Lung (tissue), 11 donors: ENCODE measurements at regions not wholly inside any gene's neighbourhood (a gene's known extent, or its start where the extent isn't known, plus 50 kb on each side); places are given as distances from the start of the nearest gene placed in this dataset.
A peak's percentile ranks its signal among the peaks of the same experiment; 100 is the strongest.

Source experiments
- ATAC-seq: fragments of 200-7000 bp; cut with Tn5 transposase; one replicate; pipeline ENCODE4 v1.9.1; 2020; ENCODE audit warnings: moderate number of reproducible peaks; ENCODE audit not compliant: insufficient read depth, low FRiP score
- DNase-seq, 3 donors: peaks; one replicate each; pipeline ENCODE4 v3.0.0-alpha.2; 2013 to 2017
- H3K27ac ChIP-seq, 2 donors: one replicate each; pipeline ENCODE4 v1.5.1; 2013; ENCODE audit warnings: mild to moderate bottlenecking in 2 of 2, moderate library complexity in 2 of 2, control low read depth in 1 of 2, inconsistent platforms in 1 of 2, low read depth in 1 of 2, low read length in 1 of 2
- H3K27me3 ChIP-seq, 3 donors: one replicate each; pipeline ENCODE4 v1.5.1; 2013; ENCODE audit warnings: low read length in 2 of 3; ENCODE audit not compliant: control insufficient read depth in 3 of 3, insufficient read depth in 3 of 3
- H3K36me3 ChIP-seq, 4 donors: one replicate each; pipeline ENCODE4 v1.5.1; 2013; ENCODE audit warnings: low read length in 4 of 4, mild to moderate bottlenecking in 1 of 4, moderate library complexity in 1 of 4; ENCODE audit not compliant: control insufficient read depth in 4 of 4, insufficient read depth in 4 of 4
- H3K4me1 ChIP-seq, 5 donors: one replicate each; pipeline ENCODE4 v1.5.1; 2013; ENCODE audit warnings: low read length in 5 of 5, mild to moderate bottlenecking in 2 of 5, moderate library complexity in 1 of 5; ENCODE audit not compliant: control insufficient read depth in 5 of 5, insufficient read depth in 5 of 5
- H3K4me3 ChIP-seq: one replicate; pipeline ENCODE4 v1.5.1; 2013; ENCODE audit warnings: mild to moderate bottlenecking, control low read depth, moderate library complexity
- H3K9ac ChIP-seq, 2 donors: one replicate each; pipeline ENCODE4 v1.5.1; 2013; ENCODE audit warnings: low read length in 2 of 2, control low read depth in 1 of 2; ENCODE audit not compliant: insufficient read depth in 1 of 2
- H3K9me3 ChIP-seq, 4 donors: one replicate each; pipeline ENCODE4 v1.5.1; 2013; ENCODE audit warnings: low read length in 3 of 4, mild to moderate bottlenecking in 1 of 4, moderate library complexity in 1 of 4; ENCODE audit not compliant: control insufficient read depth in 4 of 4, insufficient read depth in 3 of 4
- CTCF ChIP-seq: IDR thresholded peaks from 2 replicates; pipeline ENCODE4 v1.5.1; 2012; ENCODE audit warnings: mild to moderate bottlenecking; ENCODE audit errors: control extremely low read depth, extremely low read depth
- WGBS, 2 donors: extraction: QIAGEN DNeasy Blood & Tissue Kit; methylation state at CpG; one replicate each; pipeline ENCODE4 v1.1.7; 2013; 5-methylcytosine and 5-hydroxymethylcytosine counted together
- donor health status: control.
- donor health status: control.
- donor health status: Bipolar disorder and iron deficiency.
- donor health status: healthy.
- donor health status: DM: yes; HTN: yes; CAD: no.

DNA sequence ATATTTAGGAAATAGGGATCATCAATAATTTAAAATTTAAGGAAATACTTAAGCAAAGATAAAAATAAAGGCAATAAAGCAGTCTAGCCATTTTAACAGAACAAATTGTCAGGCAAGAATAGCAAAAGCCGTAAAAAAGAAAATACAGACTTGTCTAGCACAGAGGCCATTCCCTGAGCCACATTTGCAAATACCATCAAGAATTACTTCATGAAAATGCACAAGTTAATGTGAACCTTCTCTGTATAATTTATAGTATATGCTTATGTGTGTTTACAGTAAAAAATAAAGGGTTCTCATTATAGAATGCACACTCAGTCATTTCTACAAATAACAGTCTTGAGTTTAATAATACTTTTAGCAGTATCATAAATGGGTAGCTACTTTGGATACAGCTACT lies 505.9 kb upstream of the CPEB2 start:
- Histone ChIP-seq H3K9ac (no peak overlapping the region), H3K4me3 (no peak overlapping the region), H3K36me3 (no peaks in the 10 kb centered on the region), H3K4me1 (no peaks in the 10 kb centered on the region), H3K9me3 (no peaks in the 10 kb centered on the region), H3K27ac (no peak overlapping the region), H3K27me3 (no peaks in the 10 kb centered on the region)
- DNase-seq (no peak), ATAC-seq (no peak)
- no peak for TF ChIP-seq CTCF
- WGBS, 2 donors = 92 to 97% methylated on average over 1 of the region's 1 CpG

DNA sequence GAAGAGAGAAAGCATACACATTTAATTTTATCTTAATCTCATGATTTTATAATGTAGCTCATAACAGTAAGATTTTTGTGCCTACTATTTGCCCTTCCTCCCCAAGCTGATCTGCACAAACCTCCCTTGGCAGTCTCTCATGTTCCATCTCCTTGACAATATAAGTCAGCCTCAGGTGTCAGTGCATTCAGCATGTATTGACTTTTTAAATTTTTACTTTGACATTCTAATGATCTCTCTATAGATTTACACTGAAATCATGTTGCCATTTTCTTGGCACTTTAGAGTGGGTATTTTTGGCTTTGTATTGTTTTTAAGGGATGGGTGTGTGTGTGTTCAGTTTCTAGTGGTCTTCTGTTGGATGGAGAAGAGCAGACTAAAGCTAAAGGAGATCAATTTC lies 505.3 kb upstream of the CPEB2 start:
- no peaks in the 10 kb centered on the region for H3K36me3 ChIP-seq
- no peaks in the 10 kb centered on the region for H3K9me3 ChIP-seq
- no peaks in the 10 kb centered on the region for H3K4me1 ChIP-seq
- no peak for TF ChIP-seq CTCF
- H3K27me3 ChIP-seq = no peaks in the 10 kb centered on the region
- H3K4me3 ChIP-seq = no peak overlapping the region
- no peak overlapping the region for H3K27ac ChIP-seq
- no peak overlapping the region for H3K9ac ChIP-seq
- no peak for ATAC-seq
- no peak for DNase-seq

DNA sequence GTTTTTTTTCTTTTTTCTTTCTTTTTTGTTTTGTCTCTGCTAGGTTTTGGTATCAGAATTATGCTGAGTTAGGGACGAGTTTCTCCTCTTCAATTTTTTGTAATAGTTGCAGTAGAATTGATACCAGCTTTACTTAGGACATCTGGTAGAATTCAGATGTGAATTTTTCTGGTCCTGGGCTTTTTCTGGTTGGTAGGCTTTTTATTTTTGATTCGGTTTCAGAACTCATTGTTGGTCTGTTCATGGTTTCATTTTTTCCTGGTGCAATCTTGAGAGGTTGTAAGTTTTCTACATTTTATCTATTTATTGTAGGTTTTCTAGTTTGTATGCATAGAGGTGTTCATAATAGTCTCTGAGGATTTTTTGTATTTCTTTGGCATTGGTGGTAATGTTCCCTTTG lies 498.1 kb upstream of the CPEB2 start:
- Histone ChIP-seq H3K9ac (no peak overlapping the region), H3K27ac (no peak overlapping the region), H3K9me3 (peaks cover 0 to 3% (median 0%) of the 10 kb centered on the region in 4 donors), H3K4me1 (no peaks in the 10 kb centered on the region), H3K27me3 (no peaks in the 10 kb centered on the region), H3K36me3 (no peaks in the 10 kb centered on the region), H3K4me3 (no peak overlapping the region)
- DNase-seq = no peak
- no peak for TF ChIP-seq CTCF
- WGBS, 2 donors = 71 to 80% methylated on average over 2 of the region's 2 CpGs
- ATAC-seq = no peak

DNA sequence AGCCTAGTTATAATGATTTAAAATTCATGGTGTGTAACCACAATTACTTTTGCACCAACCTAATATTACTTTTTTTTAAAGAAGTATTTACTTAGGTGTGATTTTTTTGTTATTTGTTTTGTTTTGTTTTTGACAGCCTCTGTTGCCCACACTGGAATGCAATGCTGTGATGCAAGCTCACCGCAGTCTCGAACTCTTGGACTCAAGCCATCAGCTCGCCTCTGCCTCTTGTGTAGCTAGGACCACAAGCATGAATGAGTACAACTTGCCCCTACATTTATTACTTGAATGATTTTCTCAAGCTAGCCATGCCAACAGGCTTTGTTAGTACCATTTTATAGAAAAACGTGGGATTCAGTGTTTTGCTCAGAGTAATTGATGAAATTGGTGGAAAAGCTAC lies 488.8 kb upstream of the CPEB2 start:
- Histone ChIP-seq H3K9ac (no peak overlapping the region), H3K36me3 (no peaks in the 10 kb centered on the region), H3K27ac (no peak overlapping the region), H3K9me3 (no peaks in the 10 kb centered on the region), H3K4me1 (no peaks in the 10 kb centered on the region), H3K27me3 (no peaks in the 10 kb centered on the region), H3K4me3 (no peak overlapping the region)
- WGBS, 2 donors = 70 to 88% methylated on average over 4 of the region's 4 CpGs
- no peak for TF ChIP-seq CTCF
- ATAC-seq (no peak), DNase-seq (peak in 1 of 3 donors; percentile 8)
